Muscle of arm (tissue), 1 donor: ENCODE measurements at regions not wholly inside any gene's neighbourhood (a gene's known extent, or its start where the extent isn't known, plus 50 kb on each side); places are given as distances from the start of the nearest gene placed in this dataset.

Source experiments
- DNase-seq: peaks from one replicate; pipeline ENCODE4 v3.0.0-alpha.2; 2013

GRCh38 chr17:74082886-74083285 is 120.6 kb upstream of the RPL38 start:
- DNase-seq, result peak; percentile 9

- no peak for DNase-seq
Observed at GRCh38 chr17:74083321-74083720, 120.2 kb upstream of the RPL38 start.

GRCh38 chr17:74085434-74085833 is 118.0 kb upstream of the RPL38 start:
- DNase-seq, result no peak

GRCh38 chr17:74087002-74087585 is 116.4 kb upstream of the RPL38 start:
- no peak for DNase-seq

GRCh38 chr17:74088285-74088933 is 115.1 kb upstream of the RPL38 start:
- DNase-seq, result no peak

GRCh38 chr17:74088934-74089329 is 114.5 kb upstream of the RPL38 start:
- DNase-seq, result no peak

- no peak for DNase-seq
Observed at GRCh38 chr17:74089380-74089779, 114.1 kb upstream of the RPL38 start.

GRCh38 chr17:74089869-74090464 is 113.5 kb upstream of the RPL38 start:
- DNase-seq, result no peak

- DNase-seq, result no peak
Observed at GRCh38 chr17:74094651-74095050, 108.8 kb upstream of the RPL38 start.

GRCh38 chr17:74096456-74096855 is 107.0 kb upstream of the RPL38 start:
- no peak for DNase-seq

- no peak for DNase-seq
Observed at GRCh38 chr17:74097450-74098135, 105.9 kb upstream of the RPL38 start.

- DNase-seq, result no peak
Observed at GRCh38 chr17:74098136-74099024, 105.1 kb upstream of the RPL38 start.

- DNase-seq, result no peak
Observed at GRCh38 chr17:74099442-74100340, 103.8 kb upstream of the RPL38 start.

- DNase-seq, result no peak
Observed at GRCh38 chr17:74104921-74105320, 98.6 kb upstream of the RPL38 start.

- no peak for DNase-seq
Observed at GRCh38 chr17:74107107-74107506, 96.4 kb upstream of the RPL38 start.

- no peak for DNase-seq
Observed at GRCh38 chr17:74108126-74108705, 95.3 kb upstream of the RPL38 start.

GRCh38 chr17:74110467-74110866 is 93.0 kb upstream of the RPL38 start:
- DNase-seq, result no peak

GRCh38 chr17:74113326-74113725 is 90.2 kb upstream of the RPL38 start:
- DNase-seq, result no peak

GRCh38 chr17:74113952-74114351 is 89.5 kb upstream of the RPL38 start:
- no peak for DNase-seq

- no peak for DNase-seq
Observed at GRCh38 chr17:74114881-74115470, 88.5 kb upstream of the RPL38 start.
